ENCODE measurements at regions not wholly inside any gene's neighbourhood (a gene's known extent, or its start where the extent isn't known, plus 50 kb on each side); places are given as distances from the start of the nearest gene placed in this dataset.

- no peak for TF ChIP-seq GTF2I (CRISPR knock-in tag; conservative IDR thresholded peaks at IDR 0.05)
- TF ChIP-seq, protein P1, sequence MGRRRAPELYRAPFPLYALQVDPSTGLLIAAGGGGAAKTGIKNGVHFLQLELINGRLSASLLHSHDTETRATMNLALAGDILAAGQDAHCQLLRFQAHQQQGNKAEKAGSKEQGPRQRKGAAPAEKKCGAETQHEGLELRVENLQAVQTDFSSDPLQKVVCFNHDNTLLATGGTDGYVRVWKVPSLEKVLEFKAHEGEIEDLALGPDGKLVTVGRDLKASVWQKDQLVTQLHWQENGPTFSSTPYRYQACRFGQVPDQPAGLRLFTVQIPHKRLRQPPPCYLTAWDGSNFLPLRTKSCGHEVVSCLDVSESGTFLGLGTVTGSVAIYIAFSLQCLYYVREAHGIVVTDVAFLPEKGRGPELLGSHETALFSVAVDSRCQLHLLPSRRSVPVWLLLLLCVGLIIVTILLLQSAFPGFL (CRISPR knock-in tag; IDR thresholded peaks at IDR 0.05; ENCODE audit: borderline replicate concordance) = no peak
- TF ChIP-seq ESRRA (CRISPR knock-in tag; IDR thresholded peaks at IDR 0.05; ENCODE audit: borderline replicate concordance) = no peak
- TF ChIP-seq ATF6 (CRISPR knock-in tag; IDR thresholded peaks at IDR 0.05) = no peak
- no peak for TF ChIP-seq FOXK1 (CRISPR knock-in tag; IDR thresholded peaks at IDR 0.05)
- no peak for TF ChIP-seq ZNF416 (CRISPR knock-in tag; IDR thresholded peaks at IDR 0.05)
- TF ChIP-seq JAZF1 (CRISPR knock-in tag; IDR thresholded peaks at IDR 0.05) = no peak
- TF ChIP-seq, protein P2, sequence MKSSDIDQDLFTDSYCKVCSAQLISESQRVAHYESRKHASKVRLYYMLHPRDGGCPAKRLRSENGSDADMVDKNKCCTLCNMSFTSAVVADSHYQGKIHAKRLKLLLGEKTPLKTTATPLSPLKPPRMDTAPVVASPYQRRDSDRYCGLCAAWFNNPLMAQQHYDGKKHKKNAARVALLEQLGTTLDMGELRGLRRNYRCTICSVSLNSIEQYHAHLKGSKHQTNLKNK (CRISPR knock-in tag; IDR thresholded peaks at IDR 0.05) = no peak
- TF ChIP-seq, protein P3, sequence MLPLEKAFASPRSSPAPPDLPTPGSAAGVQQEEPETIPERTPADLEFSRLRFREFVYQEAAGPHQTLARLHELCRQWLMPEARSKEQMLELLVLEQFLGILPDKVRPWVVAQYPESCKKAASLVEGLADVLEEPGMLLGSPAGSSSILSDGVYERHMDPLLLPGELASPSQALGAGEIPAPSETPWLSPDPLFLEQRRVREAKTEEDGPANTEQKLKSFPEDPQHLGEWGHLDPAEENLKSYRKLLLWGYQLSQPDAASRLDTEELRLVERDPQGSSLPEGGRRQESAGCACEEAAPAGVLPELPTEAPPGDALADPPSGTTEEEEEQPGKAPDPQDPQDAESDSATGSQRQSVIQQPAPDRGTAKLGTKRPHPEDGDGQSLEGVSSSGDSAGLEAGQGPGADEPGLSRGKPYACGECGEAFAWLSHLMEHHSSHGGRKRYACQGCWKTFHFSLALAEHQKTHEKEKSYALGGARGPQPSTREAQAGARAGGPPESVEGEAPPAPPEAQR (CRISPR knock-in tag; IDR thresholded peaks at IDR 0.05) = no peak
- TF ChIP-seq MYBL2 (CRISPR knock-in tag; IDR thresholded peaks at IDR 0.05) = no peak
- TF ChIP-seq HMGA2 (CRISPR knock-in tag; IDR thresholded peaks at IDR 0.05) = no peak
- TF ChIP-seq, protein P4, sequence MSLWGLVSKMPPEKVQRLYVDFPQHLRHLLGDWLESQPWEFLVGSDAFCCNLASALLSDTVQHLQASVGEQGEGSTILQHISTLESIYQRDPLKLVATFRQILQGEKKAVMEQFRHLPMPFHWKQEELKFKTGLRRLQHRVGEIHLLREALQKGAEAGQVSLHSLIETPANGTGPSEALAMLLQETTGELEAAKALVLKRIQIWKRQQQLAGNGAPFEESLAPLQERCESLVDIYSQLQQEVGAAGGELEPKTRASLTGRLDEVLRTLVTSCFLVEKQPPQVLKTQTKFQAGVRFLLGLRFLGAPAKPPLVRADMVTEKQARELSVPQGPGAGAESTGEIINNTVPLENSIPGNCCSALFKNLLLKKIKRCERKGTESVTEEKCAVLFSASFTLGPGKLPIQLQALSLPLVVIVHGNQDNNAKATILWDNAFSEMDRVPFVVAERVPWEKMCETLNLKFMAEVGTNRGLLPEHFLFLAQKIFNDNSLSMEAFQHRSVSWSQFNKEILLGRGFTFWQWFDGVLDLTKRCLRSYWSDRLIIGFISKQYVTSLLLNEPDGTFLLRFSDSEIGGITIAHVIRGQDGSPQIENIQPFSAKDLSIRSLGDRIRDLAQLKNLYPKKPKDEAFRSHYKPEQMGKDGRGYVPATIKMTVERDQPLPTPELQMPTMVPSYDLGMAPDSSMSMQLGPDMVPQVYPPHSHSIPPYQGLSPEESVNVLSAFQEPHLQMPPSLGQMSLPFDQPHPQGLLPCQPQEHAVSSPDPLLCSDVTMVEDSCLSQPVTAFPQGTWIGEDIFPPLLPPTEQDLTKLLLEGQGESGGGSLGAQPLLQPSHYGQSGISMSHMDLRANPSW (CRISPR knock-in tag; conservative IDR thresholded peaks at IDR 0.05; ENCODE audit: low read depth) = no peak
- no peak for TF ChIP-seq ATF2 (CRISPR knock-in tag; IDR thresholded peaks at IDR 0.05; ENCODE audit: borderline replicate concordance, low read depth)
- no peak for TF ChIP-seq PRDM15 (CRISPR knock-in tag; IDR thresholded peaks at IDR 0.05)
- TF ChIP-seq, protein P5, sequence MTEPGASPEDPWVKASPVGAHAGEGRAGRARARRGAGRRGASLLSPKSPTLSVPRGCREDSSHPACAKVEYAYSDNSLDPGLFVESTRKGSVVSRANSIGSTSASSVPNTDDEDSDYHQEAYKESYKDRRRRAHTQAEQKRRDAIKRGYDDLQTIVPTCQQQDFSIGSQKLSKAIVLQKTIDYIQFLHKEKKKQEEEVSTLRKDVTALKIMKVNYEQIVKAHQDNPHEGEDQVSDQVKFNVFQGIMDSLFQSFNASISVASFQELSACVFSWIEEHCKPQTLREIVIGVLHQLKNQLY (CRISPR knock-in tag; IDR thresholded peaks at IDR 0.05) = no peak
- ChIA-PET POLR2A (no interaction called here), CTCF (no interaction called here)
- DNase-seq (ENCODE audit: low spot score) (no peak), ATAC-seq (no peak)
- Mint-ChIP-seq H3K4me3 (no peak overlapping the region), H3K9me3 (0 out of 2 replicates have a peak, but pooled peaks cover 6% of the 10 kb centered on the region), H3K27ac (no peak overlapping the region), H3K27me3 (ENCODE audit: low read depth) (no peaks in the 10 kb centered on the region), H3K36me3 (no peaks in the 10 kb centered on the region), H3K4me1 (peaks cover 17% of the 10 kb centered on the region)
Measured at GRCh38 chr13:90447034-90447733, 900.3 kb upstream of the MIR17HG start.
